Suprapubic skin (tissue), 4 donors: ENCODE measurements at regions not wholly inside any gene's neighbourhood (a gene's known extent, or its start where the extent isn't known, plus 50 kb on each side); places are given as distances from the start of the nearest gene placed in this dataset.
"Not testable (repeated sequence)": the region's sequence is repeated elsewhere in the genome, so short reads cannot be mapped to it uniquely, and the experiment has no call there.

Experiments
- DNase-seq, 2 donors: peaks; one replicate each; pipeline ENCODE4 v3.0.0-alpha.2; 2019; ENCODE audit warnings: low spot score in 2 of 2
- H3K27ac ChIP-seq: fragments of 200-600 bp; sonication (generic); one replicate; pipeline ENCODE4 v1.5.1; 2019
- H3K27me3 ChIP-seq: fragments of 200-600 bp; sonication (generic); one replicate; pipeline ENCODE4 v1.5.1; 2019
- H3K36me3 ChIP-seq: fragments of 200-600 bp; sonication (generic); one replicate; pipeline ENCODE4 v1.5.1; 2019
- H3K4me1 ChIP-seq: fragments of 200-600 bp; sonication (generic); one replicate; pipeline ENCODE4 v1.5.1; 2019
- H3K4me3 ChIP-seq: fragments of 200-600 bp; sonication (generic); one replicate; pipeline ENCODE4 v1.5.1; 2019; ENCODE audit warnings: mild to moderate bottlenecking
- H3K9me3 ChIP-seq: fragments of 200-600 bp; sonication (generic); one replicate; pipeline ENCODE4 v1.5.1; 2019
- CTCF ChIP-seq, 2 donors: fragments of 200-600 bp in 1 of 2; fragments of 450-650 bp in 1 of 2; sonication (generic) in 1 of 2; IDR thresholded peaks; one replicate each; pipeline ENCODE4 v1.5.1; 2016 to 2019; ENCODE audit warnings: antibody characterized with exemption in 2 of 2, mild to moderate bottlenecking in 1 of 2, moderate library complexity in 1 of 2
- EP300 ChIP-seq: sonication (generic); formaldehyde crosslinking; IDR thresholded peaks from one replicate; pipeline ENCODE4 v1.6.1; 2017; ENCODE audit warnings: antibody characterized with exemption
- POLR2A ChIP-seq, 2 donors: fragments of 450-650 bp; IDR thresholded peaks; one replicate each; pipeline ENCODE4 v1.6.1; 2017; ENCODE audit warnings: antibody characterized with exemption in 2 of 2, mild to moderate bottlenecking in 2 of 2, moderate library complexity in 2 of 2
- POLR2AphosphoS5 ChIP-seq, 3 donors: sonication (generic); formaldehyde crosslinking; IDR thresholded peaks; one replicate each; pipeline ENCODE4 v1.6.1; 2017; ENCODE audit warnings: antibody characterized with exemption in 3 of 3
- WGBS: methylation state at CpG from one replicate; pipeline ENCODE4 v1.1.5; 2018; 5-methylcytosine and 5-hydroxymethylcytosine counted together

GRCh38 chr16:64269756-64270155 is 852.1 kb downstream of the CDH11 start:
- DNase-seq = no peak
- WGBS = 78% methylated on average over 1 of the region's 1 CpG

GRCh38 chr16:64265756-64266155 is 856.1 kb downstream of the CDH11 start:
- TF ChIP-seq CTCF (IDR thresholded peaks at IDR 0.05) (no peak), POLR2A (IDR thresholded peaks at IDR 0.05) (no peak), POLR2AphosphoS5 (IDR thresholded peaks at IDR 0.05) (no peak), EP300 (no peak)
- H3K4me3 ChIP-seq = no peak overlapping the region
- H3K36me3 ChIP-seq = no peaks in the 10 kb centered on the region
- no peaks in the 10 kb centered on the region for H3K9me3 ChIP-seq
- H3K27me3 ChIP-seq = no peaks in the 10 kb centered on the region
- no peak overlapping the region for H3K27ac ChIP-seq
- no peak for DNase-seq
- H3K4me1 ChIP-seq = no peaks in the 10 kb centered on the region

More at GRCh38 chr16:64269756-64270155, 852.1 kb downstream of the CDH11 start:
- no peak overlapping the region for H3K27ac ChIP-seq
- H3K4me3 ChIP-seq = no peak overlapping the region
- H3K4me1 ChIP-seq = no peaks in the 10 kb centered on the region
- H3K9me3 ChIP-seq = no peaks in the 10 kb centered on the region
- H3K27me3 ChIP-seq = no peaks in the 10 kb centered on the region
- TF ChIP-seq POLR2A (IDR thresholded peaks at IDR 0.05) = no peak
- no peaks in the 10 kb centered on the region for H3K36me3 ChIP-seq

- not testable (repeated sequence) for H3K27me3 ChIP-seq, H3K9me3 ChIP-seq, H3K36me3 ChIP-seq, H3K27ac ChIP-seq, H3K4me3 ChIP-seq, DNase-seq, H3K4me1 ChIP-seq
- 84% methylated on average over 23 of the region's 23 CpGs for WGBS
Measured at GRCh38 chr16:64260631-64261401, 861.0 kb downstream of the CDH11 start.

GRCh38 chr16:64254443-64255367 is 867.2 kb downstream of the CDH11 start:
- WGBS = 91% methylated on average over 4 of the region's 4 CpGs
- TF ChIP-seq CTCF (IDR thresholded peaks at IDR 0.05) (no peak), EP300 (no peak), POLR2AphosphoS5 (IDR thresholded peaks at IDR 0.05) (no peak), POLR2A (IDR thresholded peaks at IDR 0.05) (no peak)
- H3K4me1 ChIP-seq = peaks cover 8% of the 10 kb centered on the region

GRCh38 chr16:64253525-64253924 is 868.3 kb downstream of the CDH11 start:
- H3K36me3 ChIP-seq = no peaks in the 10 kb centered on the region
- TF ChIP-seq EP300 = no peak
- TF ChIP-seq CTCF (IDR thresholded peaks at IDR 0.05) = no peak
- TF ChIP-seq POLR2AphosphoS5 (IDR thresholded peaks at IDR 0.05) = no peak
- no peak for TF ChIP-seq POLR2A (IDR thresholded peaks at IDR 0.05)
- no peaks in the 10 kb centered on the region for H3K9me3 ChIP-seq
- 90% methylated on average over 3 of the region's 3 CpGs for WGBS
- H3K4me3 ChIP-seq = no peak overlapping the region
- no peaks in the 10 kb centered on the region for H3K27me3 ChIP-seq
- H3K4me1 ChIP-seq = peaks cover 8% of the 10 kb centered on the region
- no peak for DNase-seq
- H3K27ac ChIP-seq = no peak overlapping the region

More at GRCh38 chr16:64254443-64255367, 867.2 kb downstream of the CDH11 start:
- no peak overlapping the region for H3K27ac ChIP-seq
- no peak overlapping the region for H3K4me3 ChIP-seq
- no peaks in the 10 kb centered on the region for H3K27me3 ChIP-seq
- no peaks in the 10 kb centered on the region for H3K9me3 ChIP-seq
- H3K36me3 ChIP-seq = no peaks in the 10 kb centered on the region
- DNase-seq = no peak

GRCh38 chr16:64253096-64253495 is 868.8 kb downstream of the CDH11 start:
- Histone ChIP-seq H3K4me1 (peaks cover 8% of the 10 kb centered on the region), H3K27me3 (no peaks in the 10 kb centered on the region), H3K36me3 (no peaks in the 10 kb centered on the region), H3K4me3 (no peak overlapping the region), H3K27ac (no peak overlapping the region), H3K9me3 (no peaks in the 10 kb centered on the region)
- TF ChIP-seq POLR2AphosphoS5 (IDR thresholded peaks at IDR 0.05) (no peak), POLR2A (IDR thresholded peaks at IDR 0.05) (no peak), CTCF (IDR thresholded peaks at IDR 0.05) (no peak), EP300 (no peak)
- DNase-seq = no peak
